Neural cell (in vitro differentiated cells): ENCODE measurements at regions not wholly inside any gene's neighbourhood (a gene's known extent, or its start where the extent isn't known, plus 50 kb on each side); places are given as distances from the start of the nearest gene placed in this dataset.

Experiments
- H2AFZ ChIP-seq: fragments of 200-600, 300-800 bp; sonication (generic), shearing (Covaris generic); 2 replicates; pipeline ENCODE4 v1.6.0; 2014; ENCODE audit warnings: low read depth, mild to moderate bottlenecking, antibody characterized with exemption, low read length, moderate library complexity
- H3F3A ChIP-seq: fragments of 200-600 bp; shearing (Covaris generic); 2 replicates; pipeline ENCODE4 v1.6.1; 2016; ENCODE audit warnings: mild to moderate bottlenecking, moderate library complexity, mixed read lengths, antibody characterized with exemption, low read length; ENCODE audit not compliant: insufficient read depth, poor library complexity, severe bottlenecking
- H3K27ac ChIP-seq: fragments of 200-600, 300-800 bp; sonication (generic), shearing (Covaris generic); 2 replicates; pipeline ENCODE4 v1.5.1; 2014; ENCODE audit warnings: mild to moderate bottlenecking, low read length, moderate library complexity
- H3K27me3 ChIP-seq: fragments of 300-800, 200-600 bp; sonication (generic), shearing (Covaris generic); 2 replicates; pipeline ENCODE4 v1.6.0; 2014; ENCODE audit warnings: mild to moderate bottlenecking, low read depth, low read length, moderate library complexity; ENCODE audit not compliant: insufficient read depth
- H3K36me3 ChIP-seq: fragments of 300-800, 200-600 bp; sonication (generic), shearing (Covaris generic); 2 replicates; pipeline ENCODE4 v1.5.1; 2014; ENCODE audit warnings: mild to moderate bottlenecking, antibody characterized with exemption, low read length, moderate library complexity; ENCODE audit not compliant: insufficient read depth
- H3K4me2 ChIP-seq: fragments of 300-800, 200-600 bp; sonication (generic), shearing (Covaris generic); 2 replicates; pipeline ENCODE4 v1.6.0; 2014; ENCODE audit warnings: mild to moderate bottlenecking, low read length
- H3K4me3 ChIP-seq: fragments of 300-800, 200-600 bp; sonication (generic), shearing (Covaris generic); 2 replicates; pipeline ENCODE4 v1.5.1; 2014; ENCODE audit warnings: mild to moderate bottlenecking, low read length, moderate library complexity
- H3K79me2 ChIP-seq: fragments of 200-600 bp; shearing (Covaris generic); replicated peaks from 2 replicates; pipeline ENCODE4 v1.6.0; 2014; ENCODE audit warnings: mild to moderate bottlenecking, low read length, moderate library complexity; ENCODE audit not compliant: insufficient read depth
- H3K9ac ChIP-seq: fragments of 300-800, 200-600 bp; sonication (generic), shearing (Covaris generic); 2 replicates; pipeline ENCODE4 v1.6.1; 2016; ENCODE audit warnings: mild to moderate bottlenecking, low read length, mixed read lengths
- H3K9me2 ChIP-seq: fragments of 200-600 bp; shearing (Covaris generic); 2 replicates; pipeline ENCODE4 v1.6.1; 2016; ENCODE audit warnings: mild to moderate bottlenecking, low read length, mixed read lengths; ENCODE audit not compliant: insufficient read depth
- H3K9me3 ChIP-seq: fragments of 200-600, 300-800 bp; sonication (generic), shearing (Covaris generic); 2 replicates; pipeline ENCODE4 v1.6.1; 2016; ENCODE audit warnings: mild to moderate bottlenecking, mixed run types, low read length, moderate library complexity, mixed read lengths
- H4K20me1 ChIP-seq: fragments of 200-600 bp; shearing (Covaris generic); 2 replicates; pipeline ENCODE4 v1.6.1; 2016; ENCODE audit warnings: mild to moderate bottlenecking, mixed run types; ENCODE audit not compliant: insufficient read depth
- EP300 ChIP-seq: fragments of 450-650 bp; conservative IDR thresholded peaks from 2 replicates; pipeline ENCODE4 v1.6.1; 2014; ENCODE audit warnings: antibody characterized with exemption, mild to moderate bottlenecking, moderate library complexity; ENCODE audit not compliant: poor library complexity, severe bottlenecking
- EZH2 ChIP-seq: fragments of 200-600, 300-800 bp; shearing (Covaris generic), sonication (generic); IDR thresholded peaks from 2 replicates; pipeline ENCODE4 v1.6.1; 2014; ENCODE audit warnings: antibody characterized with exemption, low read length, borderline replicate concordance, mild to moderate bottlenecking; ENCODE audit not compliant: insufficient read depth, poor library complexity, severe bottlenecking
- MXI1 ChIP-seq: fragments of 450-650 bp; conservative IDR thresholded peaks from 2 replicates; pipeline ENCODE4 v1.6.1; 2014; ENCODE audit warnings: antibody characterized with exemption, mild to moderate bottlenecking; ENCODE audit not compliant: poor library complexity, severe bottlenecking
- POLR2AphosphoS5 ChIP-seq: IDR thresholded peaks from 2 replicates; pipeline ENCODE4 v1.6.1; 2012
- RAD21 ChIP-seq: fragments of 450-650 bp; conservative IDR thresholded peaks from 2 replicates; pipeline ENCODE4 v1.6.1; 2014; ENCODE audit warnings: antibody characterized with exemption, mild to moderate bottlenecking, moderate library complexity
- REST ChIP-seq: IDR thresholded peaks from 2 replicates; pipeline ENCODE4 v1.6.1; 2012; ENCODE audit warnings: borderline replicate concordance
- SMC3 ChIP-seq: fragments of 450-650 bp; conservative IDR thresholded peaks from 2 replicates; pipeline ENCODE4 v1.6.1; 2014; ENCODE audit warnings: antibody characterized with exemption, mild to moderate bottlenecking, moderate library complexity; ENCODE audit not compliant: poor library complexity
- TAF1 ChIP-seq: IDR thresholded peaks from 2 replicates; pipeline ENCODE4 v1.6.1; 2012; ENCODE audit warnings: low read depth
- TF ChIP-seq, protein P1 (sequence below): fragments of 450-650 bp; IDR thresholded peaks from 2 replicates; pipeline ENCODE4 v1.5.1; 2014; ENCODE audit warnings: antibody characterized with exemption, mild to moderate bottlenecking, moderate library complexity; ENCODE audit not compliant: poor library complexity, severe bottlenecking

DNA sequence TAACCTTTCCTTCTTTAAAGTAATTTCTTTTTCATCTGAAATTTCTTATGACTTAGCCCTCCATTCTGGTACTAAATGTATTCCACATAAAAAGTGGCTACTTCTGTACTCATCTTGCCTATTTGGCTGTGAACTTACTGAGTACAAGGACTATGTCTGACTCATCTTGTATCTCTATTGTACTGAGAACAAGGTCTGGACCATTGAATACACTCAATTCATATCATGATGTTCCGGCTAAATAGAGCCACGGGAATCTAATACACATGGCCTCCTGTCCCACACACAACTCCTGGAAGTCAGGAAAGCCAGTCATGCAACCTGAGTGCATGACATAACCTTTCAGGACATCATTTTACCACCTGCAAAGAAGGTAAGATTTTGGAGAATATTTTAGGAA is 203.9 kb downstream of the PLK2 start:
- Histone ChIP-seq H3K9me3 (no peaks in the 10 kb centered on the region), H3K4me2 (no peak overlapping the region), H3K36me3 (no peaks in the 10 kb centered on the region), H3K4me3 (no peak overlapping the region), H3K9me2 (no peaks in the 10 kb centered on the region), H3F3A (no peaks in the 10 kb centered on the region), H3K27me3 (no peaks in the 10 kb centered on the region), H4K20me1 (no peaks in the 10 kb centered on the region), H3K27ac (no peak overlapping the region), H3K79me2 (no peaks in the 10 kb centered on the region), H2AFZ (no peak overlapping the region), H3K9ac (no peak overlapping the region)
- TF ChIP-seq TAF1 (no peak), EZH2 (no peak), MXI1 (no peak), EP300 (no peak), REST (no peak), POLR2AphosphoS5 (no peak), RAD21 (no peak), SMC3 (no peak)
- TF ChIP-seq, protein P1, sequence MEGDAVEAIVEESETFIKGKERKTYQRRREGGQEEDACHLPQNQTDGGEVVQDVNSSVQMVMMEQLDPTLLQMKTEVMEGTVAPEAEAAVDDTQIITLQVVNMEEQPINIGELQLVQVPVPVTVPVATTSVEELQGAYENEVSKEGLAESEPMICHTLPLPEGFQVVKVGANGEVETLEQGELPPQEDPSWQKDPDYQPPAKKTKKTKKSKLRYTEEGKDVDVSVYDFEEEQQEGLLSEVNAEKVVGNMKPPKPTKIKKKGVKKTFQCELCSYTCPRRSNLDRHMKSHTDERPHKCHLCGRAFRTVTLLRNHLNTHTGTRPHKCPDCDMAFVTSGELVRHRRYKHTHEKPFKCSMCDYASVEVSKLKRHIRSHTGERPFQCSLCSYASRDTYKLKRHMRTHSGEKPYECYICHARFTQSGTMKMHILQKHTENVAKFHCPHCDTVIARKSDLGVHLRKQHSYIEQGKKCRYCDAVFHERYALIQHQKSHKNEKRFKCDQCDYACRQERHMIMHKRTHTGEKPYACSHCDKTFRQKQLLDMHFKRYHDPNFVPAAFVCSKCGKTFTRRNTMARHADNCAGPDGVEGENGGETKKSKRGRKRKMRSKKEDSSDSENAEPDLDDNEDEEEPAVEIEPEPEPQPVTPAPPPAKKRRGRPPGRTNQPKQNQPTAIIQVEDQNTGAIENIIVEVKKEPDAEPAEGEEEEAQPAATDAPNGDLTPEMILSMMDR, result no peak

GRCh38 chr5:58255386-58255785 is 204.5 kb downstream of the PLK2 start:
- Histone ChIP-seq H3K9me3 (no peaks in the 10 kb centered on the region), H3K9me2 (no peaks in the 10 kb centered on the region), H3F3A (no peaks in the 10 kb centered on the region), H3K36me3 (no peaks in the 10 kb centered on the region), H3K27ac (no peak overlapping the region), H3K79me2 (no peaks in the 10 kb centered on the region), H3K27me3 (no peaks in the 10 kb centered on the region), H3K4me2 (no peak overlapping the region), H2AFZ (no peak overlapping the region), H4K20me1 (no peaks in the 10 kb centered on the region), H3K9ac (no peak overlapping the region), H3K4me3 (no peak overlapping the region)
- TF ChIP-seq EZH2 (no peak), EP300 (no peak), RAD21 (no peak), POLR2AphosphoS5 (no peak), MXI1 (no peak), REST (no peak), TAF1 (no peak), SMC3 (no peak)
- TF ChIP-seq, protein P1, result no peak
